ENCODE measurements at regions not wholly inside any gene's neighbourhood (a gene's known extent, or its start where the extent isn't known, plus 50 kb on each side); places are given as distances from the start of the nearest gene placed in this dataset.

DNA sequence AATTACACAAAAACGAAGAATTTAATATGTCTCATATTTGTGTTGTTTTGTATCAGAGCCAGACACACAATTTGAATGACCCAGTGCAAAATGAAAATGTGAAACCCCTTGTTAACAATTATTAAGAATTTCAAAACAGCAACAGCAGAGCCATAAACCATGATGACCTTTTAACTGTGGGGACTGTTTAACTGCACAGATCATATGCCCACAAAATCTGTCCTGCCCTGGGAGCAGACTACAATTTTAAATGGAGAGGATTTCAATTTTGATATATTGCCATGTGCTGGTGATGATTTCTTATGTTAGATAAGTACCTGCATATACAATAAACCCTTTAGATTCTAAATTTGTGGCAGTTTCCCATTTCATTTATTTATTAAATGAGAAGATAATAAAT lies 455.5 kb upstream of the MGAT4C start:
- TF ChIP-seq, protein P1, sequence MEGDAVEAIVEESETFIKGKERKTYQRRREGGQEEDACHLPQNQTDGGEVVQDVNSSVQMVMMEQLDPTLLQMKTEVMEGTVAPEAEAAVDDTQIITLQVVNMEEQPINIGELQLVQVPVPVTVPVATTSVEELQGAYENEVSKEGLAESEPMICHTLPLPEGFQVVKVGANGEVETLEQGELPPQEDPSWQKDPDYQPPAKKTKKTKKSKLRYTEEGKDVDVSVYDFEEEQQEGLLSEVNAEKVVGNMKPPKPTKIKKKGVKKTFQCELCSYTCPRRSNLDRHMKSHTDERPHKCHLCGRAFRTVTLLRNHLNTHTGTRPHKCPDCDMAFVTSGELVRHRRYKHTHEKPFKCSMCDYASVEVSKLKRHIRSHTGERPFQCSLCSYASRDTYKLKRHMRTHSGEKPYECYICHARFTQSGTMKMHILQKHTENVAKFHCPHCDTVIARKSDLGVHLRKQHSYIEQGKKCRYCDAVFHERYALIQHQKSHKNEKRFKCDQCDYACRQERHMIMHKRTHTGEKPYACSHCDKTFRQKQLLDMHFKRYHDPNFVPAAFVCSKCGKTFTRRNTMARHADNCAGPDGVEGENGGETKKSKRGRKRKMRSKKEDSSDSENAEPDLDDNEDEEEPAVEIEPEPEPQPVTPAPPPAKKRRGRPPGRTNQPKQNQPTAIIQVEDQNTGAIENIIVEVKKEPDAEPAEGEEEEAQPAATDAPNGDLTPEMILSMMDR (IDR thresholded peaks at IDR 0.05; ENCODE audit: low read depth, low read length, poor library complexity, severe bottlenecking), result no peak
- TF ChIP-seq EZH2phosphoT487 (IDR thresholded peaks at IDR 0.05; ENCODE audit: borderline replicate concordance, low read length), result no peak

Measured in DOHH2 (cell line).